GM19452 (cell line): ENCODE measurements at regions not wholly inside any gene's neighbourhood (a gene's known extent, or its start where the extent isn't known, plus 50 kb on each side); places are given as distances from the start of the nearest gene placed in this dataset.

Source experiments
- ATAC-seq: cut with Tn5 transposase; IDR thresholded peaks from one replicate; pipeline ENCODE4 v1.9.1; 2021; ENCODE audit not compliant: unreplicated experiment

- ATAC-seq: no peak
Observed at GRCh38 chr3:81291586-81291985, 469.9 kb downstream of the GBE1 start.

DNA sequence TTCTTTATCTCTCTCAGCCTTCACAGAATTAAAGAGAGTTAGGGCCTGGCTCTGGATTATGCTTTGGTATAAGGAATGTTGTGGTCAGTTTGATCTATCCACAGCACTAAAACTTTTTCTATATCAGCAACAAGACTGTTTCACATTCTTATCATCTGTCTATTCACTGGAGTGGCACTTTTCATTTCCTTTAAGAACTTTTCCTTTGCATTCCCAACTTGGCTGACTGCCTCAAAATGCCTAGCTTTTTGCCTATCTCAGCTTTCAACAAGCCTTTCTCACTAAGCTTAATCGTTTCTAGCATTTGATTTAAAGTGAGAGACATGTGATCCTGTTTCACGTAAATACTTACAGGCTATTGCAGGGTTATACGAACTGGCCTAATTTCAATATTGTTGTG lies 471.8 kb downstream of the GBE1 start:
- ATAC-seq: no peak

DNA sequence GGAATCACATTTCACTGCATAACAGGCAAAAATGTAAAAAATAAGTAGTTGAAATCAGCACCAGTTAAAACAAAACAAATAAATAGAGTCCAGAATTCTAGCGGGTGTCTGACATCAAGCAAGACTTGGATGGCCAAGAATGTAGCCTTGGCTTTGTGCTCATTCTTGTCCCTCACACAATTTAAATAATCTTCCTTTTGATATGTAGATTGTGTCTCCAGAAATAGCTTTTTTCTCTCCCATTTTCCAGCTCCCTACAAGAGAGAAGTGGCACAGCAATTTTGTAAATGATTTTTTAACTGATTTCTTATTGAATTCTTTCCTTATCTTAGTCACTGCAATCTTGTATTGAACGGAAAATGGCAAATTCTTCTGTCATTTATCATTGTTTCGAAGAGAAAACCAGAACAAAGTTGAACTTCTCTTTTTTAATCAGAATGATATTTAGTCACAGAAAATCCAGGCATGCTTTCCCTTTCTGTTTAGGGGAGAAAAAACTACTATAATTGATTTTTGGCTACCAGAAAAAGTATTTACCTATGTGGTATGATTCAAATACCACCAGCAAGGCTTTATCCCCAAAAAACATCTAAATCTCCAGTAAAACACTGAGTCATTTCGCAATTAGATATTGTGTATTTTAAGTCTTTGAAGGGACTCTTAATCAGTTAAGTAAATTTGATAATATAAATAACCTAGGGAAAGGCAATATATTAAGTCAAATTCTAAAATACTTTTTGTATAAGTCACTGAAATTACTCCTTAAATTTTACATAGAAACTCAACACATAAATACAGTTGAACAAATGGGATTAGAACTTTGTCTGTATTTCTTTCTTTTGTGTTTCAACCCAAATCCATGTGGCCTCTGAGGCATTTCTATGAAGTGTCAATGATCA lies 481.7 kb downstream of the GBE1 start:
- ATAC-seq: no peak

GRCh38 chr3:81277853-81278252 lies 483.6 kb downstream of the GBE1 start:
- ATAC-seq: no peak

DNA sequence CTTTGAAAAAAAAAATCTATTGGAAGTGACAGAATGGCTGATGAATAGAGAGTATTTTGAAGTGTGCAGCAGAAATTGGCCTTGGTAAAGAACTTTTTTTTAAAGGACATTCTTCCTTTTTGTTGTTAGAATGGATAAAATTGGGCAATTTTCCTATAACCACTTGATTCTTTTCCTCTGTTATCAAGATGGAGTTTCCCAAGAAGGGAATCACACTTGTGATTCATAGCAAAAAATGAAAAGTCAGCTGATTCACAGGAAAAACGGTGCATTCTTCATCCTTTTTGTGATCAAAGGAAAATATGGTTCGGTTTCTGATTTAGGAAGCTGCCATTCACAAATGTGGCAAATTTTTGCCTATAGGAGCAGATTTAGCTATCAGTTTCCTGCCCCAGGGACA lies 486.8 kb downstream of the GBE1 start:
- ATAC-seq: no peak

DNA sequence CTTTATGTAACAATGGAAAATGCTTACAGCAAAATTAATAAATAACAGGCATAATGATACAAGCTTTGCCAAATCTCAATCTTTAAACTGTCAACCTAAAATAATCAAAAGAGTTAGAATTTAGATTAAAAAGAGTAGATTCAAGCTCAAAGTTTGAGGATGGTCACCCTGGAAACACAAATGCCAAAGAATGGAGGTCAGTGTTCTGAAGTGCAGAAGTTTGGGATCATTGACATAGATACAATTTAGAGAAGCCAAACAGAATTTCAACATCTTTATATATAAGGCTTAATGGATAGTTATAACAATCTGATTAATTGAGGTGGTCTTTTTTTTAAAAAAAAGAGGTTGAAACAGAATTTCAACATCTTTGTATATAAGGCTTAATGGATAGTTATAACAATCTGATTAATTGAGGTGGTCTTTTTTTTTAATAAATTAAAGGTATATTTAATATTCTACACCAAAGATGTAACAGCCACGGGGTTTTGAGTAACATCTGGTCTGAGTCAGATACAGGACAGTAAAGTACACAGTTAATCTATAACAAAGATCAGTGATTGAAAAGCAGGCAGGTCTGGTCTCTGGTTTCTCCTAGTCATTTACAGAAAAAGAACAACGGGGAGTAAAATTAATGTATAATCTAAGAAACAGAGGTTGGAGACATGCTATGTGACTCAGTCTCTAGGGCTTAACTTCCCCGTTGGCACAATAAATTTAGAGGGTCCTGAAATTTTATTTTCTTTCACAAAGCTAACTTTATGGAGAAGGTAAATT lies 490.7 kb downstream of the GBE1 start:
- peak; percentile 97 for ATAC-seq

GRCh38 chr3:81268526-81268925 lies 492.9 kb downstream of the GBE1 start:
- ATAC-seq: no peak

DNA sequence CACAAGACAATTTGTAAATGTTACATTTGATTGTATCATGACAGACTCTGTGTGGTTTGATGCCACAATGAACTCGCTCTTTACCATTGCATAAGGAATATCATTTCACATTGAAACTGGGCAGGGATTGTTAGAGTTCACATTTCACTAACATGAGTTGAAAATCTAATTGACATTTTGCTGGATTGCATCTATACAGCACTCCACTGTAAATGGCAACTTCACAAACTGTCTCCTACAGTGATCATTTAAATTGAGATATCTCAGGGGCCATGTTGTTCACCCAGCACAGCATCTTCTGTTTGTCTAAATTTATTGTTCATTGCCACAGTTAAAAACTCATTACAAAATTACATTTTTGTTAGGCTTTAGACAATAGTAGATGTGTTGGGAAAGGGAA lies 499.4 kb downstream of the GBE1 start:
- ATAC-seq: no peak

DNA sequence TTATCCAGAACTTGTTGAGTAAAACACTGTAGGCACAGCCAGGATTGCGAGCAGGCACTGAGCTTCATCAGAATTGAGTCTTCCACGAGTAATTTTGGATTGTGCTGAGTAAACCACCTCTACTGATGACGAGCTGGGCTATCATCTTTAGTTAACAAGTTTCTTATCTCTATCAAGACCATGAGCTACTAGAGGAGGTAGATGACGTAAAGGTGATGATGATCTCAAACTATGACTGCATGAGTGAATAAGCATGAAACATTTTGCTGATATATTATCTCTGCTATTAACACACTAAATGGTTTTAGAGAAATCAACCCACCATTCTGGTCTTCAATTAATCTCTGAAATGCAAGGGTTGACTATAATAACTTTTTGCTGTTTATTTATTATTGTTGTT lies 506.0 kb downstream of the GBE1 start:
- ATAC-seq: no peak

GRCh38 chr3:81251096-81251495 lies 510.3 kb downstream of the GBE1 start:
- no peak for ATAC-seq

- ATAC-seq: peak; percentile 62
Observed at GRCh38 chr3:81249540-81250029, 511.9 kb downstream of the GBE1 start.

GRCh38 chr3:81245501-81245900 lies 515.9 kb downstream of the GBE1 start:
- no peak for ATAC-seq

DNA sequence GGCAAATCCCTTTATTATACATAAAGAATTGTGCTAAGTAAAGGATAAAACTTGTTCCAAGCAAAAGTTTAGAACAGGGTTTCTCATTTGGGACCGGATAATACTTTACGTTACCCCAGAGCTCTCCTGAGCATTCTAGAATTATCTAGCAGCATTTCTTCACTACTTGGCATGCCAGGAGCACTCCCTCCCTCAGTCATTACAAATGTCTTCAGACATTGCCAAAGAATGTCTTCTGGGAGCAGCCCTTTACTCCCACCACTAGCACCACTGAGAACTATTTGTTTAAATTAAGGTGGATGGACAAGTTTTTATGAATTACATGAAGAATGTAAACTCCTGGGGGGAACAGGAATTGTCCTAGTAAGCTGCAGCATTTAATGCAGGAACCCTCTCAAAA lies 516.4 kb downstream of the GBE1 start:
- ATAC-seq: no peak

DNA sequence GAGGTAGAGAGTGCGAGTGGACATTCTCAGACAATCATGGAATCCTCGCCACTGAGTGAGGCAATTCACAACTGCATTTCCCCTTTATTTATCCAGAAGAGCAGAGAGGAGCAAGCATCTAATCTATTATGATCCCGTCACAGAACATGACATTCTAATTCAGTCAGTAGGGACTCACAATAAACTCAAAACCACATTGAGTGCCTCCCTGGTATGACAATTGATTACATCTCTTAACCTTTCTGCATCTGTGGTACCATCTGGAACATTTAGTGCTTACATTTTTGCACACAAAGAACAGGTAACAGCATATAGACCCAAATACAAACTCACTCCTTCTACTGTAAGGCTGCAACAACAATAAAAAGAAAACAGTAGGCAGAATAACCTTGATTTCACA lies 517.2 kb downstream of the GBE1 start:
- ATAC-seq: no peak

GRCh38 chr3:81242871-81243270 lies 518.6 kb downstream of the GBE1 start:
- no peak for ATAC-seq

DNA sequence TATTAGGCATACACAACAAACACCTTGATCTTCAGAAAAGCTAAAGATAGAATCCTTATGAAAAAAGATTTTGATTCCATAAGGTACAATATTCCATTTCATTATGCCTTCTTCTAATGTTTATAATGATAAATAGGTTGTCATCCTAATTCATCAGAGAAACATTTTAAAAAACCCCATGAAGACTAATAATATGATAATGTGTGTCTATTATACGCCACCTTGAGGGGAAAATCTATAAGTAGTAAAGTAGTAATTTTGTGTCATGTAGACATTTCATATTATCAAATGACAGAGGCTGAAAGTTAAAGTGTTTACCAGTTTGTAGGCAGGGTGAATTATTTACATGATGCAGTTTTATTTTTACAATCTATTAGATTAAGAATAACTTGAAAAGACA lies 524.3 kb downstream of the GBE1 start:
- no peak for ATAC-seq

- ATAC-seq: no peak
Observed at GRCh38 chr3:81218023-81218422, 543.4 kb downstream of the GBE1 start.

DNA sequence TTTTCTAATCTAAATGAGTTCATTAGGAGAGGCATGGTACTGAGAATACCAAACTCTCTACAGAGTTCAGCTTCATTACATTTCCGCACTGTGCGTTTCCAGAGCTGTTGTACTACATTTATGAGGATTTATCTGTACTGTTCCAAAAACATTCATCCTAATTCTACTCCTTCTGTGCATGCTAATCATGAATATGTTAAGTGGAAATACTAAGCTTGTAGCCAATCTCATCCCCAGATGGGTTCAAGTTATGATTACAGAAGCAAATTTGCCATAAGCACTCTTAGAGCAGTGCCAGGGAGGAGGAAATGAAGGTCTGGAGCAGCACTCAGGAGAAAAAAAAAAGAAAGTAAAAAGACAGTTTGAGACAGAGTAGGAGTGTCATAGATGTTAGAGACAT lies 544.3 kb downstream of the GBE1 start:
- no peak for ATAC-seq

GRCh38 chr3:81216192-81216591 lies 545.3 kb downstream of the GBE1 start:
- ATAC-seq: no peak

DNA sequence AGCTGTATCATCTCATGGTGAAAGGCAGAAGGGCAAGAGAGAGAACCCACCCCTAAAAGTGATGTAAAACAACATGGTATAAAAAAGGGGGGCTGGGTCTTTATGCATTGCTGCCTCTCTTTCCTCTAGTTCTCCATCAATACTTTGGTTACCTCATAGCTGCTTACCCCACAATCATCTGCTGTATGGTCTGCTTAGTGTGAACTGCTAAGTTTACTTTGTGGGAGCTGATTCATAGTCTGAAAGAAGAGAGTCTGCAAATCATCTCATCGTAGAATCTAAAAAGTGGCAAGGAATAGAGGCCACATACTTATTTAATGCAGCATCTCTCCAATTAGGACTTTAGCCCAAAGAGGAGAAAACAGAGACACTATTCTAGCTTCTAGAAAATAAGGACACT lies 546.8 kb downstream of the GBE1 start:
- no peak for ATAC-seq

DNA sequence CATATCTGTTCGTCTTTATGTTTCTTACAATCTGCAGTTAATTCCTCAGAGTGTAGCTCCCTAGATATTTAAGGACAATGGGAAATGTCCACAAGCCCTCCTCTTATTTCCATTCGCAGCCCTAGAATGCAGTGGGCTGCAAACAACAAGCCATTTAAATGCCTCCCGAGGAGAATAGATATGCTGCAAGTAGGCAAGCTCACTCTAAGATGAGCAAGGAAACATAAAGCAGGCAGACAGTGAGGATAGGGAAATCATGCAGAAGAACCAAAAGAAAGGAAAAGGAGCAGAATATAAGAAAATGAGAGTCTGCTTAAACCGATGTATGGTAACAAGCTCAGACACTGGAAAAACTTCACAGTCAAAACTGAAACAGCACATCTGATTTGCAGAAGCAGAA lies 561.9 kb downstream of the GBE1 start:
- no peak for ATAC-seq

DNA sequence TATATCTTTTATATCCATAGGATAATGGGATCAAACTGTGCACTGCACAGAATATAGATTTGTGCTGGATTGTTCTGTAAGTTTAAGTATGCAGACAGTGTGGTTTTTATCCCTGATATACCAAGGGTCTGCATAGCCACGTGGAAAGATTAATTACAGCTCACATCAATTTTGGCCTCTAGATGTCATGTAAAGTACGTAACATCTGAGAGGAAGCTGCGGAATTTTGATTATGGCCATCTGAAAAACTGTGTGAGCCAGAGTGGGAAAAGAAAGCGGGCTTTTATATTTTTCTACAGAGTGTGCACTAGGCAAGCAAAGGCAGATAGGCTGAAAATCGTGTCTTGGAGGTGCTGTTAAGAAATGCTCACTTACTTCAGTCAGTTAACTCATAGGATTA lies 562.7 kb downstream of the GBE1 start:
- ATAC-seq: no peak
